ENCODE measurements at regions not wholly inside any gene's neighbourhood (a gene's known extent, or its start where the extent isn't known, plus 50 kb on each side); places are given as distances from the start of the nearest gene placed in this dataset.

DNA sequence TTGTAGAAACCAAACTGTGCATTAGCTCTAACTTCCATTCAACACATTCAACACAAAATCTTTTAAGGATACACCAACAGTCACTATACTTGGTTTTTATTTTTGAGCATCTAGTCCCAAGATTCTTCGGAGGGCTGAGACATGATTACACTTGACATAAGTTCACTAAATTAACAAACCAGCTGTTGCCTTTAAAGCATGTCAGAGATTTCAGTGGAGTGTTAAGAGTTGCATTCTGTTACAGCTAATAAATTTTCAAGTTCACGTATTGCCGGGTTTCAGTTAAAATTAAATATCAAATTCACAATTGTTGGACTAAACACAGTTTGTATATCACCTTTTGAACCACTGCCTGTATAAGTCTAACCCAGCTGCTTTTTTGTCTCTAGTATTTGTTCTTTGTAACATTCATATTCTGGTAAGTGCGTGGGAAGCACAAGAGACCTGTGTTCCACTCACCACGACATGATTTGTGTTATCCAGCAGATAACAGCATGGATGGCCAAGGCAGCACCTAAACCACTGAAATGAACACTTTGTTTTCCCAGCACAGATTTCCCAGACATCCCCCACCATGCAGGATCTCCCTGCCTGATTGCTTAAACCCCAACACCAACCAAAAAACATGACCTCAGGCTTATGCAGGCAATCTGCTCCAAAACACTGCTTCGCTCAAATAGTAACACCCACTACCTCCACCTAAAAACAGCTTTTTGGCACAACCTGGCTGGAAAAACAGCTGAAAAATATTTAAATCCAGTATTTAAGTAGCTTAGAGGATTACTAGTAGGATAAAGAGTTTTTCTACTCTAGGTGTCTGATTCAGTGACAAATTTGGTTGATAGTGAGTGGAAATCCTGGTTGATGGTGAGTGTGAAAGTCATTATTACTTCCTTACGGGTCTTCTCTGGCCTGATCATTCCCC lies 286.5 kb upstream of the NT5E start:
- TF ChIP-seq POLR2AphosphoS5 (IDR thresholded peaks at IDR 0.05; ENCODE audit: borderline replicate concordance, low read depth, low read length) (no peak), FOXP2 (optimal IDR thresholded peaks at IDR 0.05; ENCODE audit: control extremely low read depth, extremely low read length, insufficient read depth) (no peak), EZH2 (IDR thresholded peaks at IDR 0.05) (no peak)
- no peak for DNase-seq (ENCODE audit: low read depth, low spot score)
- Histone ChIP-seq H3K27ac (no peak overlapping the region), H3K9ac (ENCODE audit: insufficient read length) (no peak overlapping the region), H3K36me3 (ENCODE audit: insufficient read depth, low read length) (no peaks in the 10 kb centered on the region), H3K4me3 (no peak overlapping the region), H3K9me3 (ENCODE audit: low read depth, low read length) (no peaks in the 10 kb centered on the region)

DNA sequence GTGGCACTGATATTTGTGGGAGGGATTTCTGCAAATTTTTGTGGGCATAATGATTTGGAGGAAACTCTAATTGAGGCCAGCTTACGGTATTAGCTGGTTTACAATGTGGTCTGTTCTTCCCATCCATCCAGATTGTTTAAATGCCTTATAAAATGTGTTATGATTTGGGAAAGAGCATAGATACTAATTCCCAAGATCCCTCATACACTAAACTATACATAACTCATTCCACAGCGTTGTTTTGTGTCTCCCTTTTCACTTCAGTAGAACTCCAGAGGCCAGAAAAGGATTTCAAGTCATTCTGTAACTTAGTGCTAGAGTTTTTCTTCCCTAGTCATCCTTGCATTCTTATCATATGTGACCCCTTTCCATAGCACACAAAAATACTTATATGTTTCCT lies 292.6 kb upstream of the NT5E start:
- Histone ChIP-seq H3K9ac (ENCODE audit: insufficient read length) (no peak overlapping the region), H3K4me3 (no peak overlapping the region), H3K9me3 (ENCODE audit: low read depth, low read length) (no peaks in the 10 kb centered on the region), H3K36me3 (ENCODE audit: insufficient read depth, low read length) (no peaks in the 10 kb centered on the region), H3K27ac (no peak overlapping the region)
- no peak for DNase-seq (ENCODE audit: low read depth, low spot score)
- TF ChIP-seq POLR2AphosphoS5 (IDR thresholded peaks at IDR 0.05; ENCODE audit: borderline replicate concordance, low read depth, low read length) = no peak
- TF ChIP-seq EZH2 (IDR thresholded peaks at IDR 0.05) = no peak

DNA sequence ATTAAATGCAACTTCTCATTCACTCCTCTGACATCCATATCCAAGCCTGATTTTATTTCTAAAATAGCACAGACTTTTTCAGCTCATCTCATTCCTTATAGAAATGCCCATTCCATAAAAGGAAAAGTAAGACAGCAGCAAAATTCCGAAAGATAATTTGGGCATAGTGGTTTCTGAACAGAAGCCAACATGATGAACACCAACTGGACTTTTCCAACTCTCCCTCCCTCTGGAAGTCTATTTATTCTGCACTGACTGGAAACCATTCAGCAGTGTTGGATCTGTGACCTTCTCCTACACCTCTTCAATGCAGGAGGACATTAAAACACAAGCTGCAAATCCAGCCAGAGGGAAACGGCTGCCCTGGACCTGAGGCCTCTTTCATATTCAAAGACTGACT lies 306.2 kb upstream of the NT5E start:
- no peak overlapping the region for H3K27ac ChIP-seq
- no peak for TF ChIP-seq EZH2 (IDR thresholded peaks at IDR 0.05)
- TF ChIP-seq POLR2AphosphoS5 (IDR thresholded peaks at IDR 0.05; ENCODE audit: borderline replicate concordance, low read depth, low read length) = no peak
- no peak for DNase-seq (ENCODE audit: low read depth, low spot score)
- H3K36me3 ChIP-seq (ENCODE audit: insufficient read depth, low read length) = no peaks in the 10 kb centered on the region
- no peaks in the 10 kb centered on the region for H3K9me3 ChIP-seq (ENCODE audit: low read depth, low read length)
- no peak overlapping the region for H3K9ac ChIP-seq (ENCODE audit: insufficient read length)
- no peak overlapping the region for H3K4me3 ChIP-seq

DNA sequence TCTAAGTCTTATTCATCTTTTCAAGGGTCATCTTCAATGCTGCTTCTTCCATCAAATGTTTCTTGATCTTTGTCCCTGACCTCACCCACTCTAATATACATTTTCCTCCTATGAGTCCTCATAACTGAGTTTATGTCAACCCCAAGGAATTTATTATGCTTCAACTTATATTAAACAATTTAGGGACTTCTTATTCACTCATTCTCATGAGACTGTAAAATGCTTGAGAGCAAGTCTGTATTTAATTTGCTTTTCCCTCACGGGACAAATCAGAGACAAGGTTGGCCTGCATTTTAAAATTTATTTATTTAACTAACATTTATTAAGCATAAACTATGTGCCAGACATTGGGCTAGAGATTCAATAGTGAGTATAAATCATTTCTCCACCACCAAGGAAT lies 312.0 kb upstream of the NT5E start:
- H3K9ac ChIP-seq (ENCODE audit: insufficient read length) = no peak overlapping the region
- TF ChIP-seq EZH2 (IDR thresholded peaks at IDR 0.05) (no peak), POLR2AphosphoS5 (IDR thresholded peaks at IDR 0.05; ENCODE audit: borderline replicate concordance, low read depth, low read length) (no peak)
- H3K36me3 ChIP-seq (ENCODE audit: insufficient read depth, low read length) = no peaks in the 10 kb centered on the region
- DNase-seq (ENCODE audit: low read depth, low spot score) = no peak
- H3K4me3 ChIP-seq = no peak overlapping the region
- no peaks in the 10 kb centered on the region for H3K9me3 ChIP-seq (ENCODE audit: low read depth, low read length)
- no peak overlapping the region for H3K27ac ChIP-seq

DNA sequence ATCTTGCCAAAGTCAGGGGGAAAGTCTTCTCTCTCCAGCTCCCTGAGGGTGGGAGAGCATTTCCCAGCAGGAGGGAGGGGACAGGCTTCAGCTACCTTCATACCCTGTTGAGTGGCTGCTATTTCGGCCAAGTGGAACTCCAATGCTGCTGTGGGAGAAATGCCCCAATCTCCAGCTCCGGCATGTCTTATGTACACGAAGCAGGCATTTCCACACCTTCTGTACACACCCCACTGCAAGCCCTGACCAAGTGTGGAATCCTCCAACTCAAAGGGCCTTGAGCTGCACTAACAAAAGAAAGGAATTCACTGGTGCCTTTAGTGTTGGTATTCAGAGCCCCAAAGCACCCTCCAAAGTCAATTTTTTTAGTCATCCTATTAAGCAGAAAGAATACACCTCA lies 313.6 kb upstream of the NT5E start:
- H3K4me3 ChIP-seq = no peak overlapping the region
- no peaks in the 10 kb centered on the region for H3K9me3 ChIP-seq (ENCODE audit: low read depth, low read length)

DNA sequence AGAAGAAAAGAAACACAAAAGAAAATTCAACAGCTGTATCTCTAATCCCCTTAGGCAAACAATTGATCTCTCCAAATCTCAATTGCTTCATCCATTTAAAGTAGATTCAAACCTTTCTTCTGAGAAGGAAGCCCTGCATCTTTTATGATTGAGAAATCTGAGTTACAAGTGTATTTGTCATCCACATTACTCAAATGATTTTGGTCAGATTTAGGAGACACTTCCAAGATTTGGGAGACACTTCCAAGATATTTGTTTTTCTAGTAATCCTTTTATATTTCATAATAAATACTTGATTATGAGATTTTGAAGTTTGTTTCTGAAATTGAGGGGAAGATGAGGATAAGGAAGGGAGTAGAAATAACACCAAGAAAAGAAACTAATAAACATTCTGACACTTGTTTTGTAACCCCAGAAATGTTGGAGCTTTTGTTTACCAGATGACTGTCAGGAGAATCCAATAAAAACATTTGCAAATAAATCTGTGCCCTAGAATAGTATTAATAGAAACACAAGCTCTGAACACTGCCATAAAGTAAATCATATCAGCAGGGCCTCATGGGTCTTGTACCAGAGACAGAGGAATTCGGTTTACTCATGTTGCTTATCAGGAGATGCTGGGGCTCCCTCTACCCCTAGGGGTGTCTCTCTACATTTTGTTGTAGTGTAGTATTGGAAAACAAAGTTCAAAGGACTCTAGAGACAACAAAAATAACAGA lies 314.3 kb upstream of the NT5E start:
- H3K4me3 ChIP-seq = no peak overlapping the region

More for the DNA sequence above, 313.6 kb upstream of the NT5E start:
- Histone ChIP-seq H3K36me3 (ENCODE audit: insufficient read depth, low read length) (no peaks in the 10 kb centered on the region), H3K27ac (no peak overlapping the region), H3K9ac (ENCODE audit: insufficient read length) (no peak overlapping the region)
- TF ChIP-seq POLR2AphosphoS5 (IDR thresholded peaks at IDR 0.05; ENCODE audit: borderline replicate concordance, low read depth, low read length) (no peak), FOXP2 (optimal IDR thresholded peaks at IDR 0.05; ENCODE audit: control extremely low read depth, extremely low read length, insufficient read depth) (no peak), EZH2 (IDR thresholded peaks at IDR 0.05) (no peak)
- DNase-seq (ENCODE audit: low read depth, low spot score) = no peak

DNA sequence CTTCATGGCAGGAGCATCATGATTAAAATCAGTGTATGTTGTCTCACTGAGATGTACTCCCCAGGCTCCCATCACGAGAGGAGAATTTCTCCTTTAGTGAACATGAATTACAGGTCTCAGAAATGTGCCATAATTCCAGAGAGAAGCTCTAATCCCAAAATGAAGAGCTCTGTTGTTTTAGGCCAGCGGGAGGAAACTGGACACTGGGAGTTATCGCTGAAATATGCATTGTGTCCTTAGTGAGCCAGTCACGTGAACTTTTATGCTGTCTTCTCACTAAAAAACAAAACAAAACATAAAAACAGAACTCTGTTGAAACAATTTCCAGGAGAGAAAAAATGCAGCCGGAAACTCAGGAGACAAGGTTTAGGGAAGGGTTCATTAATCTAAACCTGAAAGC lies 315.7 kb upstream of the NT5E start:
- H3K4me3 ChIP-seq = no peak overlapping the region
- H3K9me3 ChIP-seq (ENCODE audit: low read depth, low read length) = no peaks in the 10 kb centered on the region
- TF ChIP-seq FOXP2 (optimal IDR thresholded peaks at IDR 0.05; ENCODE audit: control extremely low read depth, extremely low read length, insufficient read depth) (no peak), EZH2 (IDR thresholded peaks at IDR 0.05) (no peak), POLR2AphosphoS5 (IDR thresholded peaks at IDR 0.05; ENCODE audit: borderline replicate concordance, low read depth, low read length) (no peak)
- H3K27ac ChIP-seq = no peak overlapping the region
- H3K9ac ChIP-seq (ENCODE audit: insufficient read length) = no peak overlapping the region
- no peaks in the 10 kb centered on the region for H3K36me3 ChIP-seq (ENCODE audit: insufficient read depth, low read length)
- no peak for DNase-seq (ENCODE audit: low read depth, low spot score)

More for the DNA sequence above, 314.3 kb upstream of the NT5E start:
- no peak overlapping the region for H3K27ac ChIP-seq
- TF ChIP-seq EZH2 (IDR thresholded peaks at IDR 0.05) (no peak), FOXP2 (optimal IDR thresholded peaks at IDR 0.05; ENCODE audit: control extremely low read depth, extremely low read length, insufficient read depth) (no peak), POLR2AphosphoS5 (IDR thresholded peaks at IDR 0.05; ENCODE audit: borderline replicate concordance, low read depth, low read length) (no peak)
- H3K9me3 ChIP-seq (ENCODE audit: low read depth, low read length) = no peaks in the 10 kb centered on the region
- no peaks in the 10 kb centered on the region for H3K36me3 ChIP-seq (ENCODE audit: insufficient read depth, low read length)
- no peak for DNase-seq (ENCODE audit: low read depth, low spot score)
- no peak overlapping the region for H3K9ac ChIP-seq (ENCODE audit: insufficient read length)

DNA sequence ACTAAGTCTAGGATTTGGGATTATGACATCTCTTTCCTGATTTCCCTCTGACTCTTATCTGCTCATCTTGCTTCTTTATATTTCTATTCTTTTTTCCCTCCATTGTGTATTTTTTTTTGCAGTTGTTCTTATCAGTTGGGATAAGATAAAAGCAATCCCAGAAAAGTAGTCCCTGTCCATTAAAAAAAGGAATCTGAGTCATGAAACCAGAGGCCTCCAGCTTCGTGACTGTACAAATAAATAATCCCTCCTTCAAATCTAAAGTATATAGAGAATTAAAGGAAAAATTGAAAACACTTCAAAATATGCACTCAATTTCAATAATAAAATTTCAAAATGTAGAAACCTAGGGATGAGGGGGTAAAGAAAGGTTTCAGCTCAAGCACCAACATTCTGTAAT lies 317.8 kb upstream of the NT5E start:
- DNase-seq (ENCODE audit: low read depth, low spot score) = no peak
- no peaks in the 10 kb centered on the region for H3K36me3 ChIP-seq (ENCODE audit: insufficient read depth, low read length)
- no peak overlapping the region for H3K4me3 ChIP-seq
- H3K9ac ChIP-seq (ENCODE audit: insufficient read length) = no peak overlapping the region
- no peak overlapping the region for H3K27ac ChIP-seq
- TF ChIP-seq POLR2AphosphoS5 (IDR thresholded peaks at IDR 0.05; ENCODE audit: borderline replicate concordance, low read depth, low read length) (no peak), FOXP2 (optimal IDR thresholded peaks at IDR 0.05; ENCODE audit: control extremely low read depth, extremely low read length, insufficient read depth) (no peak)
- H3K9me3 ChIP-seq (ENCODE audit: low read depth, low read length) = no peaks in the 10 kb centered on the region
